Effector memory CD4-positive, alpha-beta T cell (primary cell): ENCODE measurements at regions not wholly inside any gene's neighbourhood (a gene's known extent, or its start where the extent isn't known, plus 50 kb on each side); places are given as distances from the start of the nearest gene placed in this dataset.

Source experiments
- DNase-seq, 3 donors: peaks; one replicate each; pipeline ENCODE4 v3.0.0-alpha.2; 2020
- H3K27ac ChIP-seq: 2 replicates; pipeline ENCODE4 v1.7.0; 2013; ENCODE audit warnings: mild to moderate bottlenecking, low read length, moderate library complexity; ENCODE audit not compliant: insufficient read depth, poor library complexity, severe bottlenecking
- H3K27me3 ChIP-seq: replicated peaks from 2 replicates; pipeline ENCODE4 v1.7.0; 2013; ENCODE audit warnings: mild to moderate bottlenecking, low read length; ENCODE audit not compliant: insufficient read depth, control insufficient read depth, poor library complexity, severe bottlenecking
- H3K36me3 ChIP-seq: 2 replicates; pipeline ENCODE4 v1.7.0; 2013; ENCODE audit warnings: mild to moderate bottlenecking, low read length, moderate library complexity; ENCODE audit not compliant: control insufficient read depth, insufficient read depth
- H3K4me1 ChIP-seq: 2 replicates; pipeline ENCODE4 v1.7.0; 2013; ENCODE audit warnings: low read length, mild to moderate bottlenecking; ENCODE audit not compliant: control insufficient read depth, insufficient read depth, poor library complexity, severe bottlenecking
- H3K4me3 ChIP-seq: 2 replicates; pipeline ENCODE4 v1.7.0; 2013; ENCODE audit warnings: low read length, low read depth, mild to moderate bottlenecking; ENCODE audit not compliant: insufficient read depth, poor library complexity, severe bottlenecking
- H3K9me3 ChIP-seq: 2 replicates; pipeline ENCODE4 v1.7.0; 2013; ENCODE audit warnings: mild to moderate bottlenecking, low read length, moderate library complexity; ENCODE audit not compliant: control insufficient read depth

GRCh38 chr3:188036375-188037194 lies 117.4 kb upstream of the LPP start:
- no peak overlapping the region for H3K27ac ChIP-seq
- no peaks in the 10 kb centered on the region for H3K4me1 ChIP-seq
- H3K4me3 ChIP-seq = no peak overlapping the region
- no peaks in the 10 kb centered on the region for H3K9me3 ChIP-seq
- no peaks in the 10 kb centered on the region for H3K36me3 ChIP-seq
- no peaks in the 10 kb centered on the region for H3K27me3 ChIP-seq
- DNase-seq = no peak

GRCh38 chr3:188037195-188037718 lies 116.7 kb upstream of the LPP start:
- no peaks in the 10 kb centered on the region for H3K36me3 ChIP-seq
- no peak overlapping the region for H3K4me3 ChIP-seq
- no peaks in the 10 kb centered on the region for H3K27me3 ChIP-seq
- H3K4me1 ChIP-seq = no peaks in the 10 kb centered on the region
- no peak for DNase-seq
- H3K27ac ChIP-seq = no peak overlapping the region
- H3K9me3 ChIP-seq = no peaks in the 10 kb centered on the region

GRCh38 chr3:188037965-188038581 lies 115.9 kb upstream of the LPP start:
- Histone ChIP-seq H3K27me3 (no peaks in the 10 kb centered on the region), H3K4me3 (no peak overlapping the region), H3K4me1 (no peaks in the 10 kb centered on the region), H3K9me3 (no peaks in the 10 kb centered on the region), H3K36me3 (no peaks in the 10 kb centered on the region), H3K27ac (no peak overlapping the region)
- DNase-seq = no peak

- no peak overlapping the region for H3K27ac ChIP-seq
- no peaks in the 10 kb centered on the region for H3K27me3 ChIP-seq
- DNase-seq = no peak
- H3K4me1 ChIP-seq = no peaks in the 10 kb centered on the region
- no peaks in the 10 kb centered on the region for H3K9me3 ChIP-seq
- H3K4me3 ChIP-seq = no peak overlapping the region
- no peaks in the 10 kb centered on the region for H3K36me3 ChIP-seq
These were observed 112.8 kb upstream of the LPP start for GRCh38 chr3:188041193-188041592.

- H3K36me3 ChIP-seq = no peaks in the 10 kb centered on the region
- H3K4me1 ChIP-seq = no peaks in the 10 kb centered on the region
- H3K9me3 ChIP-seq = no peaks in the 10 kb centered on the region
- H3K27ac ChIP-seq = no peak overlapping the region
- H3K27me3 ChIP-seq = no peaks in the 10 kb centered on the region
- no peak overlapping the region for H3K4me3 ChIP-seq
- DNase-seq = no peak
These were observed 112.1 kb upstream of the LPP start for GRCh38 chr3:188041895-188042294.

- no peaks in the 10 kb centered on the region for H3K4me1 ChIP-seq
- H3K4me3 ChIP-seq = no peak overlapping the region
- no peaks in the 10 kb centered on the region for H3K36me3 ChIP-seq
- H3K27me3 ChIP-seq = no peaks in the 10 kb centered on the region
- H3K9me3 ChIP-seq = no peaks in the 10 kb centered on the region
- no peak for DNase-seq
- H3K27ac ChIP-seq = no peak overlapping the region
These were observed 111.5 kb upstream of the LPP start for GRCh38 chr3:188042466-188042865.

GRCh38 chr3:188043891-188044290 lies 110.1 kb upstream of the LPP start:
- Histone ChIP-seq H3K27ac (no peak overlapping the region), H3K27me3 (no peaks in the 10 kb centered on the region), H3K36me3 (no peaks in the 10 kb centered on the region), H3K4me3 (no peak overlapping the region), H3K4me1 (no peaks in the 10 kb centered on the region), H3K9me3 (no peaks in the 10 kb centered on the region)
- DNase-seq = no peak

- peaks cover 9% of the 10 kb centered on the region for H3K4me1 ChIP-seq
- H3K9me3 ChIP-seq = no peaks in the 10 kb centered on the region
- H3K4me3 ChIP-seq = no peak overlapping the region
- DNase-seq = no peak
- H3K27ac ChIP-seq = no peak overlapping the region
- no peaks in the 10 kb centered on the region for H3K27me3 ChIP-seq
- H3K36me3 ChIP-seq = no peaks in the 10 kb centered on the region
These were observed 107.3 kb upstream of the LPP start for GRCh38 chr3:188046561-188047211.

GRCh38 chr3:188047536-188047935 lies 106.4 kb upstream of the LPP start:
- Histone ChIP-seq H3K27me3 (no peaks in the 10 kb centered on the region), H3K9me3 (no peaks in the 10 kb centered on the region), H3K36me3 (no peaks in the 10 kb centered on the region), H3K27ac (no peak overlapping the region), H3K4me1 (peaks cover 9% of the 10 kb centered on the region), H3K4me3 (no peak overlapping the region)
- DNase-seq = no peak
